DND-41 (cell line): ENCODE measurements at regions not wholly inside any gene's neighbourhood (a gene's known extent, or its start where the extent isn't known, plus 50 kb on each side); places are given as distances from the start of the nearest gene placed in this dataset.

Source experiments
- ATAC-seq: fragments of 200-7000 bp; cut with Tn5 transposase; 3 replicates; pipeline ENCODE4 v1.9.1; 2021; ENCODE audit warnings: low read depth; ENCODE audit not compliant: insufficient read depth
- DNase-seq: peaks from one replicate; pipeline ENCODE4 v3.0.0-alpha.2; 2020
- H2AFZ ChIP-seq: 2 replicates; pipeline ENCODE4 v1.6.0; 2012; ENCODE audit warnings: low read depth, low read length
- H3K27ac ChIP-seq: 2 replicates; pipeline ENCODE4 v1.5.1; 2012; ENCODE audit warnings: low read length, inconsistent platforms
- H3K27me3 ChIP-seq: fragments of 200-600 bp; sonication (generic); 2 replicates; pipeline ENCODE4 v1.6.0; 2012; ENCODE audit warnings: low read length, mild to moderate bottlenecking, inconsistent platforms; ENCODE audit not compliant: insufficient read depth, poor library complexity
- H3K36me3 ChIP-seq: 2 replicates; pipeline ENCODE4 v1.5.1; 2012; ENCODE audit warnings: low read length, inconsistent platforms; ENCODE audit not compliant: insufficient read depth
- H3K4me1 ChIP-seq: 2 replicates; pipeline ENCODE4 v1.5.1; 2012; ENCODE audit warnings: mild to moderate bottlenecking, low read length; ENCODE audit not compliant: insufficient read depth
- H3K4me2 ChIP-seq: 2 replicates; pipeline ENCODE4 v1.6.0; 2012; ENCODE audit warnings: mild to moderate bottlenecking, moderate library complexity, low read length, inconsistent platforms; ENCODE audit not compliant: insufficient read depth
- H3K4me3 ChIP-seq, 2 experiments: fragments of 200-600 bp in 1 of 2; shearing (Covaris generic) in 1 of 2; 2 replicates each; pipeline ENCODE4 v1.5.1; 2012 to 2016; ENCODE audit warnings: inconsistent platforms in 2 of 2, low read length in 2 of 2, mild to moderate bottlenecking in 2 of 2, low read depth in 1 of 2, moderate library complexity in 1 of 2
- H3K79me2 ChIP-seq: 2 replicates; pipeline ENCODE4 v1.6.0; 2012; ENCODE audit warnings: low read length, inconsistent platforms; ENCODE audit not compliant: insufficient read depth
- H3K9ac ChIP-seq: 2 replicates; pipeline ENCODE4 v1.6.0; 2012; ENCODE audit warnings: low read depth, mild to moderate bottlenecking, inconsistent platforms, low read length, moderate library complexity
- H3K9me3 ChIP-seq: 2 replicates; pipeline ENCODE4 v1.5.1; 2012; ENCODE audit warnings: low read length, moderate library complexity, mild to moderate bottlenecking, inconsistent platforms; ENCODE audit not compliant: insufficient read depth, severe bottlenecking
- H4K20me1 ChIP-seq: 2 replicates; pipeline ENCODE4 v1.6.0; 2012; ENCODE audit warnings: low read length; ENCODE audit not compliant: insufficient read depth
- EZH2 ChIP-seq: IDR thresholded peaks from 3 replicates; pipeline ENCODE4 v1.6.1; 2012; ENCODE audit warnings: borderline replicate concordance, low read depth, mild to moderate bottlenecking, moderate library complexity, low read length, inconsistent platforms; ENCODE audit not compliant: severe bottlenecking
- TF ChIP-seq, protein P1 (sequence below): IDR thresholded peaks from 2 replicates; pipeline ENCODE4 v1.5.1; 2012; ENCODE audit warnings: borderline replicate concordance, low read length, moderate library complexity, mild to moderate bottlenecking; ENCODE audit not compliant: poor library complexity, severe bottlenecking; ENCODE audit errors: extremely low read depth

DNA sequence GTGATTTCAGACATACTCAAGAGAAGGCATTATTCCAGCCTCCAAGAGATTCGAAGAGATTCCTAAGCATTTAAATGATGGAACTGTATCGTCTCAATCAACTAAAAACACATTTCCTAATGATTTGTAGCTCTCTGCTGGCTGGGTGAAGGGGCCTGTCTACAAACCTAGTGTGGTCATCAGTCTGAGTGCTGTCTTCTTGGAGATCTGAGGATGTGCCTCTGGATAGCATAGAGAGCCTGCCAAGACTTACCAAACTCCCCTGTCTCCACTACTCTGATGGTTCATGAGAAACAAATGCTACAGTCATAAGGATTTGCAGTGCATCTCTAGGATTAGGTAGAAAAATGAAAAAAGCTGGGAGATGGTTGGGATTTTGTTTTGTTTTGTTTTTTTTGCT is 176.9 kb upstream of the CITED2 start:
- no peak for ATAC-seq

DNA sequence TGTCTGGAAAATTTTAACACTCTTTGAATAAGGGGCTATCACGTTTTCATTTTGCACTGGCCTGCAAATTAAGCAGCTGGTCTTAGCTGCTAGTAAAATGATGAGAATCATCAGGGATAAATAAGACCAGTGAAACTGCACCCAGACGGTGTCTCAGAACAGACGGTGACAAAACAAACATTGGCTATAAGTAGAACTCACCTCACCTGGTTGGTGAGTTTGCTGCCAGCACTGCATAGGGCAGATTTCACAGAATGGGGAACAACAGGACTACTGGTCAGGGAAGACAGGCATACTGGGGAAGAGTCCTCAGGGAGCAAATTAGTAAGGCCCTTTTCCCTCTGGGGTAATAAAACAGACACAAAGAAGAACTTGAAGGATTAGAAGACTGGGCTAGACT is 175.9 kb upstream of the CITED2 start:
- H3K27ac ChIP-seq: no peak overlapping the region
- TF ChIP-seq, protein P1, sequence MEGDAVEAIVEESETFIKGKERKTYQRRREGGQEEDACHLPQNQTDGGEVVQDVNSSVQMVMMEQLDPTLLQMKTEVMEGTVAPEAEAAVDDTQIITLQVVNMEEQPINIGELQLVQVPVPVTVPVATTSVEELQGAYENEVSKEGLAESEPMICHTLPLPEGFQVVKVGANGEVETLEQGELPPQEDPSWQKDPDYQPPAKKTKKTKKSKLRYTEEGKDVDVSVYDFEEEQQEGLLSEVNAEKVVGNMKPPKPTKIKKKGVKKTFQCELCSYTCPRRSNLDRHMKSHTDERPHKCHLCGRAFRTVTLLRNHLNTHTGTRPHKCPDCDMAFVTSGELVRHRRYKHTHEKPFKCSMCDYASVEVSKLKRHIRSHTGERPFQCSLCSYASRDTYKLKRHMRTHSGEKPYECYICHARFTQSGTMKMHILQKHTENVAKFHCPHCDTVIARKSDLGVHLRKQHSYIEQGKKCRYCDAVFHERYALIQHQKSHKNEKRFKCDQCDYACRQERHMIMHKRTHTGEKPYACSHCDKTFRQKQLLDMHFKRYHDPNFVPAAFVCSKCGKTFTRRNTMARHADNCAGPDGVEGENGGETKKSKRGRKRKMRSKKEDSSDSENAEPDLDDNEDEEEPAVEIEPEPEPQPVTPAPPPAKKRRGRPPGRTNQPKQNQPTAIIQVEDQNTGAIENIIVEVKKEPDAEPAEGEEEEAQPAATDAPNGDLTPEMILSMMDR: no peak
- no peak for TF ChIP-seq EZH2
- H2AFZ ChIP-seq: no peak overlapping the region

More for the DNA sequence above, 176.9 kb upstream of the CITED2 start:
- Histone ChIP-seq H4K20me1 (no peaks in the 10 kb centered on the region), H3K27me3 (no peaks in the 10 kb centered on the region), H2AFZ (no peak overlapping the region), H3K4me2 (no peak overlapping the region), H3K36me3 (no peaks in the 10 kb centered on the region), H3K4me1 (no peaks in the 10 kb centered on the region), H3K9ac (no peak overlapping the region), H3K27ac (no peak overlapping the region), H3K4me3 (no peak overlapping the region), H3K9me3 (no peaks in the 10 kb centered on the region), H3K79me2 (no peaks in the 10 kb centered on the region)
- DNase-seq: no peak
- TF ChIP-seq, protein P1: no peak
- no peak for TF ChIP-seq EZH2

DNA sequence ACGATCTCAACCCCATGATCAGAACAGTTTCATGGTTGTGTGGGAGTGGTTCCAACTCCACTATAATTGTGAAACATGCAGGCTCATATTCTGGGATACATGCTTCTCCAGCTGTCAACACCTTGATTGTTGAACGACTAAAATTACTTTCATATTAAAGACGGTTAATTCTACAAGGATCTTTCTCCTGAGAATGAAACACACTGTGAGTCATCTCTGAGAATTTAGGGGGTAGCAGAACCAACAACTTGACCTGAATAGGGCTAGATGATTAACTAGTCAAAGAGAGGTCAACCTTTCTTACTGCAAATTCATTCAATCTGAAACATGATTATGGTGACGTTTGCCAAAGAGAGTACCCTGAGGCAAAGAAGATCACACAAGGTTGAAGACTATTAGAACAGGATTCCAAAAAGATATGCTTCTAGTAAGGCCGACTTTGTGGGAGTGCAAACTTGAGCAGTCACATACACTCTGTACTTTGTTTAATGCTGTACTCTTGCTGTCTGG is 175.2 kb upstream of the CITED2 start:
- Histone ChIP-seq H3K9ac (no peak overlapping the region), H3K4me3 (no peak overlapping the region), H3K79me2 (no peaks in the 10 kb centered on the region), H3K4me2 (no peak overlapping the region), H3K27ac (no peak overlapping the region), H2AFZ (no peak overlapping the region), H3K9me3 (no peaks in the 10 kb centered on the region), H3K4me1 (no peaks in the 10 kb centered on the region), H3K27me3 (no peaks in the 10 kb centered on the region), H3K36me3 (no peaks in the 10 kb centered on the region), H4K20me1 (no peaks in the 10 kb centered on the region)
- TF ChIP-seq EZH2: no peak
- TF ChIP-seq, protein P1: no peak
- ATAC-seq: no peak
- DNase-seq: no peak

More for the DNA sequence above, 175.9 kb upstream of the CITED2 start:
- no peak overlapping the region for H3K9ac ChIP-seq
- H3K4me1 ChIP-seq: no peaks in the 10 kb centered on the region
- no peaks in the 10 kb centered on the region for H3K36me3 ChIP-seq
- no peaks in the 10 kb centered on the region for H4K20me1 ChIP-seq
- no peak overlapping the region for H3K4me2 ChIP-seq
- DNase-seq: no peak
- ATAC-seq: no peak
- H3K9me3 ChIP-seq: no peaks in the 10 kb centered on the region
- H3K79me2 ChIP-seq: no peaks in the 10 kb centered on the region
- H3K4me3 ChIP-seq: no peak overlapping the region
- no peaks in the 10 kb centered on the region for H3K27me3 ChIP-seq

DNA sequence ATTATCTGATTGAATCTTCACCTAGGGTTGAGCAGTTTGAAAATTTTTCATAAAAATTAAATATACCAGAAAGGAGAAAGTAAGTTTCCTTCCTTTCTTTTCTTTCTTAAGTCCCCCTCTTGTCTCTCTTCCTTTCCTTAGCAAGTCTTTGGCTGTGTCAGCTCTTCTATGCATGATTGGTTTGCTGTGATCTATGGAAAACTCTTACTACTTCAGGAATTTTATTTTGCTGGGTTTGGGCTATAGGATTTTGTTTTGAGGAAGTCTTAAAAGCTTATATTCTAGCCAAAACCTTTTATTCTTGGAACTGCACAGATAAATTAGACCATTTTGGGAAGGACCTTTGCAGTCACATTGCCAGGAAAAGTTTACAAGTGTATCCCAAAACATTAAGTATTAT is 173.4 kb upstream of the CITED2 start:
- DNase-seq (no peak), ATAC-seq (no peak)
- H2AFZ ChIP-seq: no peak overlapping the region

More for the DNA sequence above, 173.4 kb upstream of the CITED2 start:
- H3K4me1 ChIP-seq: no peaks in the 10 kb centered on the region
- H3K4me3 ChIP-seq: no peak overlapping the region
- H3K27ac ChIP-seq: no peak overlapping the region
- TF ChIP-seq, protein P1: no peak
- no peak for TF ChIP-seq EZH2
- H3K36me3 ChIP-seq: no peaks in the 10 kb centered on the region
- H3K4me2 ChIP-seq: no peak overlapping the region
- no peaks in the 10 kb centered on the region for H4K20me1 ChIP-seq
- no peaks in the 10 kb centered on the region for H3K79me2 ChIP-seq
- no peaks in the 10 kb centered on the region for H3K9me3 ChIP-seq
- H3K9ac ChIP-seq: no peak overlapping the region
- no peaks in the 10 kb centered on the region for H3K27me3 ChIP-seq
